NCI-H1048 (cell line): ENCODE measurements at regions not wholly inside any gene's neighbourhood (a gene's known extent, or its start where the extent isn't known, plus 50 kb on each side); places are given as distances from the start of the nearest gene placed in this dataset.

Experiments
- DNase-seq: peaks from one replicate; lab custom pipeline; 2025; lab: John Stamatoyannopoulos, UW

DNA sequence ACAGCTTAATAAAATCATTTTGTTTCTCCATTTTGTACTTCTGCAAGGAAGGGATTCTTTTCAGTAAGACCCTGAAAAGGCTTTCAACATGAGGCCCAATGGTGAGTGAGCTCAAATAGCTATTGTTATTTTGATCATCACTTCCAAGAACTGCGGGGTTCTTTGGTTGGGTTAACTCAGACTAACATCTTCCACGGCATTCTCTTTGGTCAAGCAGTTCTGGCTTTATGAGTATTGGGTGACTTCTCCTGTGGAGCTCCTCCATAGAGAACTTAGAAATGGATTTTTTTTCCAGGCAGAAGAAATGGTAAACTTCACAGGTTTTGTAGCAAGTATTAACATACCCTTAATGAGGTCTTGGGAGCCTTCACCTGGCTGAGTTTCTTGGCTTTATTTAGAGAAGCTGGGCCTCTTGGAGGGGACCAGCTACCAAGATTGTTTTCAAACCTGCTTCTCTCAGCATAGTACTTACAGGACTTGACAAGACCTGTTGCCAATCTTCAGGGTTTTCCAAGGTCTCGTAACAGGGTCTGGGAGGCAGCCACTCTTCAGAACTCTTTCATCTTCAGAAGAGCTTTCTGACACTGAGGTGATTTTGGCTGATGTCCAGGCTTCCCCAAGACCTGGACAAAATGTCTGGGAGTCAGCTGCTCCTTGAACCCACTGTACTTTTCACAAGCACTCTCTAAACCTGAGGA lies 353.2 kb upstream of the ETAA1 start:
- DNase-seq: no peak

DNA sequence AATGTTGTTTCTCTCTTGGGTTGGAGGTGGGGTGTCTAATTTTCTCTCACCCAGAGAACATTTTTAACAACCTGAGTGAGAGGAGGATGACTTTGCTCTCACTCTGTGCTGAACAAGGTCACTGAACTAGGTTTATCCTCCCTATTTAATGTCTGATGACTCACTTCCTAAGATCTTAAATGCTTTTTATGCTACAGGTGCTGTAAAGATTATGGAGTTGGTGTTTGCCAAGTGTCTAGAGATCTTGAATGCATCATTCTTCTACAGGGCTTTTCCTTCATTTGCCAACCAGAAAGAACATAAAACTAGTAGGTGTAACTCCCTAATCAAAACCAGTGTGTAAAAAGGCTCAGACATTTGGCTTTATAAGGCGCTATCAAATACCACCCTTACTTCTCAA lies 350.5 kb upstream of the ETAA1 start:
- DNase-seq: no peak

DNA sequence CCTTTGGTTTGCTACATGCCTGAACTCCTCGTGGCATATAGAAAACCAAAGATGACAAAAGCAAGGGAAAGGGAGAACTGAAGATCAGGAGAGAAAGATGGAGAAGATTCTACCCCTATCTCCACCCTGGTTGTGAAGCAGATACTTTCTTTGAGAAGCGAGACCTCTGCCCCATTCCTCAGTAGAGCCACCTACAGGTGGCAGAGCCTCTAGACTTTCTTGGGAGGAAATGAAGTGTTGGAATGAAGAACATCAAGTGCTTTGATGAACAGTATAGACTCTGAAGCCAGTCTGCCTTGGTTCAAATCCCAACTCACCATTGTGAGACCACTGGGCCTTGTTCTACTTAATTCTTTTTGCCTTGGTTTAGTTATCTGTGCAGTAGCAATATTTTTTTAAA lies 348.8 kb upstream of the ETAA1 start:
- DNase-seq: no peak

DNA sequence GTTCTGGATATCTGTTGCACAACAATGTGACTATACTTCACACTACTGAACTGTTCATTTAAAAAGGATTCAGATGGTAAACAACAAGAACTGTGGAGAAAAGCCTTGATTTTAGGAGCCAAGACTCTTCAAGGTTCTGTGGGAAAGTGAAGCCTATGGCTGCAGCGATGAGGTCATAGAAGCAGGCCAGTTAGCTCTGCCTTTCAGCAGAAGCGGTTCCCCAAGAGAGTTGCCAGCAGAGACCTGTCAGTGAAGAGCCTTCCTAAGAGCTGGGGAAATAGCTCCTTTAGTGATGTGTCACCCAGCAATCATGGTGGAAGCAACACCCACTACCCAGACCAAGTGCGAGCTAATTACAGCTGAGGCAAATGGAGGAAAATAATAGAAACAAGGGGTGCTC lies 346.5 kb upstream of the ETAA1 start:
- no peak for DNase-seq

DNA sequence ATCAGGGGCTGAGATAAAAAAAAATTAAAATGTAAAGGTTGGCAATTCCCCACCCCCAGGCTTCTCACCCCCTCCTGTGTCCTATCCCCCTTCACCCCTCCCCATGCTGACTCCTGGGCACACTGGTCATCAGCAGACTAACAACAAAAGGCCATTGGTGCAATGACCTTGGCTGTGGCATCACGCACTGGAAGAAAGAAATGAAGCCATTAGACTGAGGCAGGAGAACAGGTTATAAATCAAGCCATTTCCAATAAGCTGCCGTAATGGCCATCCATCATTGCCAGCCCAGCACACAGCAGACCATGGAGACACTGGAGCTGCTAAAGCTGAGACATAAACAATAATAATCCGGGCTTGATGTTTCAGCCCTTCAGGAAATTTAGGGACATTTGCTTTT lies 342.4 kb upstream of the ETAA1 start:
- no peak for DNase-seq

DNA sequence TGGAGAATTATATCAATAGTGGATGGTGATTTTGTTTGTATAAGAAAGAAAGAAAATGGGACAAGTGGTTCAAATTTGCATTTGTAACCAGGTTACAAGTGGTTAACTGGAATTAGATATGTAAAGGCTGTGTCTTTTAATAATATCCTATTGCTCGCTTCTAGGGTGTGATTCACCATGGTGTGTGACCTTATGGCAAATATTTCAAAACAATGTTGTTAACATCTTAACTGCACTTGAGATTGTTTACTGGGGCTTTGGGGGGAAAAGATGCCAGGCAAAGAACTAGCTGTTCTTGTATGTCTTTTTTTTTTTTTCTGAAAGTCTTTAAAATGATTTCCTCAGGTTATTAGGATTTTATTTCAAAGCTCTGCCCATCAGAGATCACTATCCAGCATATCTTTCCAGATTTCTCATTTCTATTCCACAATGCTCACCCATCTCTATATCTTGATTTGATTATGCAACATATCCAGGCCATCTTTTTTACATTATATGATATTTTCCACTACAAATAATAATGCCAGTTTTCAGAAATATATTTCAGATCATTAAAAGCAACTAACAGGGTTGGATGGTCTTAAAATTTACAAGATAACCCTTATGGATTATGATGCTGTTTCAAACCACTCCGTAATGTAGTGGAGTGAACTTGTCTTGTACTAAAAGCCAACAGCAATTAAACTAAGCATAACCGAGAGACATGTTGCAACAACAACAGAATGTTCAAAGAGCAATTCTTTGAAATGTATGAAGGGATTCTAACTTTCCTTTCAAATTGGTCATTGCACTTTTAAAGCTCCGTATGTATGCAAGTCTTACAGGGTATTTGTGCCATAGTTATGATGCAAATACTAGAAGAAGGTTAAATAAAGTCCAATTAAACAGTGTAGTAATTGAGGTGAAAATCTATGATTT lies 341.5 kb upstream of the ETAA1 start:
- no peak for DNase-seq

DNA sequence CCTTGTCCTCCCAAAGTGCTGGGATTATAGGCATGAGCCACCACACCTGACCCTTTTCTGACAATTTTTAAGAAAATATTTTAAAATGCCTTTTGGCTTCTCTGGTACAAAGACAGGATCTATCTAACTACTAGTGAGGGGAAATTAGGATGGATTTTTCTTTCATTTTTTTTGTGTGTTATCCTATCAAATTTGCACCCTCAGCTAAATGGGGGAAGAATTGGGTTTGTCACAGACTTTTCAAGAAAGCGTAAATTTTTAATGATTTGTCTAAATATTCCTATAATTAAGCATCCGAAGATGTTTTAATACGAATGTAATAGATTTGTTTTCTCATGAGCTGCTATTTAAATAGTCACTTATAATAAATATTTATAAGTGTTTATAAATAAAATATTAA lies 340.0 kb upstream of the ETAA1 start:
- no peak for DNase-seq

DNA sequence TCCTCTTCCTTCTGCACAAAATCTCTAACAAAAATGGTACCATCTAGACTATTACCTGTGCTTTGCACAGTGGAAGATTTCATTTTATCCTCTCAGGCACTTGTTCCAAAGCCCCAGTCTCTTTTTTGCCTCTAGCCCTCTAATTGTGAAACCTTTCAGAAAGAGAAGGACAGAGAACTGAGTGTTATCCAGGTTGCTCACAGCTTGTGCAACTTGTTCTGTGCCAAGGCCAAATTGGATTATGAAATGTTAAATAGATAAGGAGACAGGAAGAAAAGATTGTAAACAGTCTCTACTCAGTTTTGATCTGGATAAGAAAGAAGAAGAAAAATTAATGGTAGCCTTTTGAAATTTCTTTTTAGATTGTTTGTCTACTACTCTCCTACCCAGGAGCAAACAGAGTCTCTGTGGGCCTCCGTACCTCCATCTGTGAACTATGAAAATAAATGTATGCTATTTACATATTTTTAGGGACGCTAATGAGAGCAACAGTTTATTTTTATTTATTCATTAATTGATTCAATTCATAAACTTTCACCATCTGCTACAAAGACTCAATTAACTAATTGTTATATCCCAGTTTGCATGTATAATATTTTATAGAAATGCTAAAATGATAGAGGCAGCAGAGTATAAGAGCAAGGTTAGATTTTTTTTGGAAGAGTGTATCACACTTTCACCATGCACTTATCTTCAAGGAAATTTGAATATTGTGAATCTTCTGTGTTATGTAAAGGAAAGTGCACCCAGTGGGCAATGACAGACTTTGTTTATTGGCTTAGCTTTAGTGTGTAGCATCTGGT lies 339.0 kb upstream of the ETAA1 start:
- DNase-seq: no peak

DNA sequence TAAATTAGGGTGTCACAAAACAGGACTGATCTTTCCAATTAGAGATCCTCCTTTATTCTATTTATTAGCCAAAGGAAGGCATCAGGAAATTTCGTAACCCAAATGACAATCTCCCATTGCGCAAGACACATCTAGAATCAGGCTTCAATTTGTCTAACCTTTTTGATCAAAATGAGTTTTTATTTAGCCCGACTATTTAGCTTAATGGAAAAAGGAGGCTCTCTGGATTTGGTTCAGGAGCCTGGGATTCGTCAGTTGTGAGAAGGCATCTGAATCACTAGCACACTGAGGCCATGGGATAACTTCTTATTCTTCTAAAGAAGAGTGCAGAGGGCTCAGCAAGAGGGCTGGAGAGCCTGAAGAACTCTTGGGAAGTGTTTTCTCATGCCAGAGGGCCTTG lies 332.1 kb upstream of the ETAA1 start:
- DNase-seq: no peak

DNA sequence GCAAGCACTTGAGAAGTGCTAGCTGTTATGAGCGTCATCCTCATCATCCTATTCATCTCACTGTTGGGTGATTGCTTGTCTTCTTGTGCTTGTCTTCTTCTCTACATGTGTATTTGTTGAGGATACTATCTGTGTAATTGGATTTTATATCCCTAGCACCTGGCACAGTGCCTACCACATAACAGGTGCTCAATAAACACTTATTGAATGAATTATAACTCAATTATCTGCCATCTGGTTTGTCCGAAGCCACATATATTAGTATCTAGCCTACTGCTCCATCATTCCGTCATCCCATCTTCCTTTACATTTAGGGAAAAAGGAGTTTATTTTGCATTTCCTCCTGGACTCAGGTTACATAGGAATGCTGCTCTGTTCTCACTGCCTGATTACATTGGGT lies 330.4 kb upstream of the ETAA1 start:
- no peak for DNase-seq

DNA sequence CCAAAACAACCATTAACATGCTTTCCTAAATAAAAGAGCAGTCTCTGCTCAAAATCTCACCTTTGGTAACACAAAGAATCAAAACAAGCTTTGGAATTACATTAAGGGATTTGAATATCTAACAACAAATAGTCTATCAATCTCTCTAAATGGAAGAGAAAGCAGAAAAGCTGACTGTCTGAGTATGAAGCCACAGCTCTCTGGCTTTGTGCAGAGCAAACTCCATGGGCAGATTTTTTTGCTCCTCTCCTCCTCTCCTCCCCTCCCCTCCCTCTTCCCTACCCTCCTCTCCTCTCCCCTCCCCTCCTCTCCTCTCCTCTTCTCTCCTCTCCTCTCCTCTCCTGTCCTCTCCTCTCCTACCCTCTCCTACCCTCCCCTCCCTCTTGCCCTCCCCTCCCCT lies 329.5 kb upstream of the ETAA1 start:
- no peak for DNase-seq

DNA sequence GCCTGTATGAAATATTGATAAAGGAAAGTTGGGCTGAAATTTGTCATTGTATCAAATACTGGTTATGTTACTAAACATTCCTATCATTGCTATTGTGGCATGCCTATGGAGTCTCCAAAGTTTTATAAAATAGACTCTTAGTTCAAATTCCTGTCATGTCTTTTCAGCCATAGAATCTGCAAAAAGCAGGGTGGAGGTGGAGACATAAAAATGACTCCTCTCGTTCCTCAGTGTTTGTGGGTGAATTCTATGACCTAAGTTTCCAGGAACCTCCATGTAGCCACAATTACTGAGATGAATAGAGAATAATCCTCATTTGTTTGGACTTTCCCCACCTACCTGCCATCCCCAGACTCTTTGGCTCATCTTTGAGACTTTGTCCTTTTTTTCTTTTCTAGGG lies 326.3 kb upstream of the ETAA1 start:
- no peak for DNase-seq

DNA sequence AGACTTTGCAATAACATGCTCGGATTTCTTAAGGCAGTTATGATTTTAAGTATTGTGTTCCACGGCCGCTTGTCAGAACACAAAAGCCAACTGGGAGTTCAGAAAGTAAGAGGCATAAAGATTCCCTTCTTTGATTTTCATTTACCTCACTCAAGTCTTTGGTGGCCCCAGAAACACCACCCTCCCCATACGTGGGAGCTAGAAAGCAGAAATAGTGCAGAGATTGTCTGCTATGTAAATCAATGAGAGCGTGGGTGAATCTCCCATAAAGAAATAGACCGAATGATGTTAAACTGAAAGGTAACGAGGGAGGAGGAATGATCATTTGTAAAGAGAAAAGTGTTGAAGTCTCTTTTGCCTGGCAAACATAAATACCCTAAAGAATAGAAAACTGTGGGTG lies 322.1 kb upstream of the ETAA1 start:
- no peak for DNase-seq

DNA sequence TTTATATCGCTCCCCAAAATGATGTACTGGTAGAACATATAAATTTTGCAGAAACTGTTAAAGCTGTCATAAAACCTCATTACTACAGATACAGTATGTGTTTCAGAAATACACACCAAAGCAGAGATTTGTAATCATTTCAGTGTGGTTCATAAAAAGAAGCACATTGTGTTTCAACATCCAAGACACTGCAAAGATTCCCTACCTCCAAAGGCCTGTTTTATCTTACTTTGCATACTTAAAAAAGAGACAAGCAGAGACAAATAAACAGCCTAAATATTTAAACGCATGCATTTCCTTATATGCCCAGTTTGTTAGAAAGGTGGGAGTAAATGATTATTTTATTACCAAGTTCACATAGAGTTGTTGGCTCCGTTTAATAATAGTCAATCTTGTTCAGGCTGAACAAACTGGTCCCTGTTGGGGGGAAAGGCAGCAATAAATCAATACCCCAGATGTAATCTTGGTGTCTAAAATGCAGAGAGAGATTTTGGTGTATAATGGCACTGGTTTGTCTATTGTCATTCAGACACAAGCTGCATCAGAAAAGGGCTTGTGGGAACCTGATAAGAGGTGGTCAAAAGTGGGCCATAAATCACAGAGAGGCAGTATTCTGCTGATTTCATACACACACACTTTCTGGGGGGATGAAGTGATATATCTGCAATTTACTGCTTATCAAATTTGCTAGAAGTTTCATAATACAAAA lies 321.4 kb upstream of the ETAA1 start:
- no peak for DNase-seq

DNA sequence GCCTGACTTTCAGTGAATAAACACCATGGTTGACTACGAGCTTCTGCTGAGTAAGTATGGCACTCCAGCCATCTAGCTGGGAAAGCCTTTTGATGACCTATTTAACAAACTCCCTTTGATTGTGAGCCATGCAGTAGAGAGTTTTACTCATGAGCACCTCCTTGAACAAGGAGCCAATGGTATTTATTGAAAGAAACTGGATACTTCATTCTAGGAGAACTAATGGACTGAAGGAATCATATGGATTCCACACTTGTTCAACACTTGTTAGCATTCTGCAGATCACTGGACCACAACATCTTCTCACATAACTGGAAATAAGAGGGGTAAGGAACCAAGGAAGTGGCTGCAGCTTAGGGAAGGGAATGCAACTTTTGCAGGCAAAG lies 320.9 kb upstream of the ETAA1 start:
- no peak for DNase-seq

DNA sequence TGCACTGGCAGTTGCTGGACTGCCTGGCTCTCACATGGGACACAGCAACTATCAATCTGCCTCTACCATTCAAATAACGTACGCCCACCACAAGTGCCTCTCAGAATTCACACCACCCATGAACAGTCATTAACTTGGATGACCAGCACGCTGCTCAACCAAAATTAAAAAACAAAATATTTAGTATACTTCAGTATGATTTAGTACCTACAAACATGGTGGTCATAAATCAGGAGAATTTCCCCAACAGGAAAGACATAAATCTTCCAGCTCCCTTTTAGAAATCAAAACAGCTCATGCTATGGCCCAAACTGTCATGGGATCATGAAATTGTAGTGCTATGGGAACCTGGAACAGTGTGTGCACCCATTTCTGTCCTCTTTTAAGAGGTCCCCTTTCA lies 317.4 kb upstream of the ETAA1 start:
- no peak for DNase-seq

DNA sequence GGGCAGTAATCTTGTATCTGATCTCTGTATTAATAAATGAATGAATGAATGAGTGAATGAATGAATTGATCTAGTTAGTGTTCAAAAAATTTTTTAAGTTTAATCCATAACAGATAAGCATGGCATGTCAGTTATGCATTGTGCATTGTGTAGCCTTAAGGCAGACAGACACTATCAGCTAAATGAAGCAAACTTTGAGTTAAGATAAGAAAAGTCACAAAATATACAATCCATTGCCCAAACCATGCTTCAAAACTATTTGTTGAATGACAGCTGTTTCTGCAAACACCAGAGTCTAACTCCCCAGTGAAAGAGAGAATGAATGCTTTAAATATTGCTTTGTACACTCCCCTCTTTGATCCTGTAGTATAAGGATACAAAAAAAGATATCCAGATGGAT lies 314.3 kb upstream of the ETAA1 start:
- DNase-seq: no peak

DNA sequence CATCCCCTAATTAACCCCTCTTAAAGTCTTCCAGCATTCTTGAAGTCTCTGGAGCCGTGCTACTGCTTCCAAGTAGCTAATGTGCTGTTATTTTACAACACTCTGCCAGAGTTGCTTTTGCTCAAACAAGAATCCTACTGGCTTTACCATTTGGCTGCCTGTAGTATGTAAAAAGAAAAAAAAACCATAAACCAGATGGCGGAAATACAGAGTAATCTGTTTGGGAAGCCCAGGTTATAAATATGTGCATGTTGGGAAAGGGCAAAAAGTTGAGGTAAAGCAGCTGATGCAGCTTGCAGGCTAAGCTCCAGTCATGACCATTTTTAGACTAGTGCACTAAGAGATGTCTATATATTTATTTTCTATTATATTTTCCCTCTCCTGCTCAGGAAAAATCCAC lies 313.2 kb upstream of the ETAA1 start:
- no peak for DNase-seq

DNA sequence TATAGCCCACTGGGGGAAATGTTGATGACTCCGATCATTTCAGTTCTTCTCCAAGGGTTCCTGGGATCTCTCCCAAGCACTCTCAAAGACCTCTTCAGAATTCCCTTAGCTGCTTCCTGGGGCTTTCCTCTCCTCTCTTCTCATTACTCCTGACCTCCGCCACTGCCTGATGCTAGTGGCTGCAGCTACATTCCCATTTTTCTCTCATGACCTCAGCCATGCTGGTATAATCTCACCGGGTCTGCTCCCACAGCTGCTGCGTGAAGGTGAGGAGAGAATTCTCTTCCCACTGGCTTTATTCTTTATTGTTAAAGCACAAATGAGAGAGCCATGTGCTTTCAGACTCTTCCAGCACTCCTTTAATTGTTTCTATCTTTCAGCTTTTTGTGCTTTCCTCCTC lies 312.0 kb upstream of the ETAA1 start:
- no peak for DNase-seq

DNA sequence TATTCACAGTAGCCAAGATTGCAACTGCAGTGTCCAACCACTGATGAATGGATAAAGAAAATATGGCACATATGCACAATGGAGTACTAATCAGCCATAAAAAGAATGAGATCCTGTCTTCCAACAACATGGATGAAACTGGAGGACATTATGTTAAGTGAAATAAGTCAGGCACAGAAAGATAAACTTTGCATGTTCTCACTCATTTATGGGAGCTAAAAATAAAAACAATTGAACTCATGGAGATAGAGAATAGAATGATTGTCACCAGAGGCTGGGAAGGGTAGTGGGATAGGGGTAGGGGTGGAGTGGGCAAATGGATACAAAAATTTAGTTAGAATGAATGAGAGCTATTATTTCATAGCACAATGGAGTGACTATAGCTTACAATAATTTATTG lies 305.5 kb upstream of the ETAA1 start:
- DNase-seq: no peak

DNA sequence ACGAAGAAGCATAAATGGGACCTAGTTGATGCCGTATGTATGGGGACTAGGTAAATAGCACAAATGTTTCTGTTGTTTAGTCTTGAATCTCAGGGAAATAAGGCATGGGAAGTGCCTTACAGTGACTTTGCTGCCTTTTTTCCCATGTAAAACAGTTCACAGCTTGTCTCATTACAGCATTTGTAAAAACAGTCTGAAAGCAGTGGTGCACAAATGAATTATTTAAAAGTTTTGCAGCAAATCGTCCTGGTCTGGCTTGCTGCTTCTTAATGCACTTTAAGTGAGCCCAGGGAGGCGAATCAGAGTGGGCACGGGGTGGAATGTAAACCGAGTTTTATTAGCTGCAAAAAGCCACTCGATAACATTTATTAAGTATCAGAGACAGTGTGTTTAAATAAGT lies 302.0 kb upstream of the ETAA1 start:
- DNase-seq: no peak

DNA sequence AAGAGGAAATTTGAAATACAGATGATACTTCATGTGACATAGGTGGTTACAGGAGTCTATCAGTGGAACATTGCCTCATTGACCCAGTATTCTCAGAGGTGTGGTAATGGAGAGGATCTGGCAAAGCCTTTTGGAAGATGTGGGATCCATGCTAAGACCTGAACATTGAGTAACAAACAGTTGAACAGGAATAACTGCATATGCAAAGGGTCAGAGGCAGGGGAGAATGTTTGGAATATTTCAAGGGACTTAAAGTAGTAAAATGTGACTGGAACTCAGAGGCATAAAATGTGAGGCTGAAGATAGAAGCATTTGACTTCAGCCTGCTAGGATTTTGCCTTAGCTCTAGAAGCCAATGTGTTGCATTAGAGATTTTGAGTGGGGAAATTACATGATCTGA lies 300.2 kb upstream of the ETAA1 start:
- no peak for DNase-seq
